Endothelial cell of umbilical vein (primary cell): ENCODE measurements at regions not wholly inside any gene's neighbourhood (a gene's known extent, or its start where the extent isn't known, plus 50 kb on each side); places are given as distances from the start of the nearest gene placed in this dataset.

Experiments used
- BruUV-seq: library from RNA; stranded (reverse); fragments of 400-500 nt; replicated peaks from 2 replicates; lab custom pipeline; 2021; lab: Mats Ljungman, UMichigan
- CTCF ChIA-PET: fragments of 300-600, 350-600 bp; sonication (Branson Sonifier 250); formaldehyde crosslinking; loops from one replicate; lab custom pipeline; 2021; ENCODE audit warnings: antibody characterized with exemption, inconsistent platforms; lab: Charles Lee
- POLR2A ChIA-PET: fragments of 300-600, 350-600 bp; sonication (Branson Sonifier 250); formaldehyde crosslinking; loops from one replicate; lab custom pipeline; 2021; ENCODE audit warnings: antibody characterized with exemption, inconsistent platforms; lab: Charles Lee
- DNase-seq: peaks from one replicate; pipeline ENCODE4 v3.0.0-alpha.2; 2011; ENCODE audit warnings: low read depth, low spot score
- FAIRE-seq: peaks from 2 replicates; lab custom pipeline; 2011; peaks lifted over from hg19 to GRCh38; lab: Jason Lieb, UNC
- H2AFZ ChIP-seq: 2 replicates; pipeline ENCODE4 v1.6.0; 2012; ENCODE audit warnings: low read depth, low read length, control low read depth, inconsistent platforms
- H3K27ac ChIP-seq: 2 replicates; pipeline ENCODE4 v1.5.1; 2011; ENCODE audit warnings: low read depth, mild to moderate bottlenecking, control low read depth, low read length, moderate library complexity; ENCODE audit not compliant: insufficient read depth
- H3K27me3 ChIP-seq, 2 experiments: 2 replicates each; pipeline versions ENCODE4 v1.6.0 to v1.6.1; 2011; ENCODE audit warnings: low read length in 2 of 2, mixed read lengths in 1 of 2; ENCODE audit not compliant: control insufficient read depth in 2 of 2, insufficient read depth in 2 of 2
- H3K36me3 ChIP-seq, 2 experiments: 2 replicates in 1 of 2; 3 replicates in 1 of 2; pipeline ENCODE4 v1.5.1; 2011; ENCODE audit warnings: low read length in 2 of 2, mild to moderate bottlenecking in 1 of 2, moderate library complexity in 1 of 2; ENCODE audit not compliant: control insufficient read depth in 2 of 2, insufficient read depth in 2 of 2; ENCODE audit errors: extremely low read depth in 1 of 2
- H3K4me1 ChIP-seq: 3 replicates; pipeline ENCODE4 v1.5.1; 2011; ENCODE audit warnings: mild to moderate bottlenecking, low read length; ENCODE audit not compliant: control insufficient read depth, insufficient read depth; ENCODE audit errors: extremely low read depth
- H3K4me2 ChIP-seq: 2 replicates; pipeline ENCODE4 v1.6.1; 2011; ENCODE audit warnings: low read length, control low read depth, mixed read lengths; ENCODE audit not compliant: insufficient read depth
- H3K4me3 ChIP-seq, 3 experiments: fragments of 200-600 bp in 1 of 3; sonication (generic), shearing (Covaris generic) in 1 of 3; replicated peaks in 1 of 3; 2 replicates each; pipeline ENCODE4 v1.5.1; 2011 to 2016; ENCODE audit warnings: control low read depth in 3 of 3, low read length in 3 of 3, mild to moderate bottlenecking in 2 of 3, inconsistent platforms in 1 of 3, low read depth in 1 of 3, moderate library complexity in 1 of 3; ENCODE audit not compliant: insufficient read depth in 1 of 3
- H3K79me2 ChIP-seq: 2 replicates; pipeline ENCODE4 v1.6.0; 2012; ENCODE audit warnings: low read length, inconsistent platforms; ENCODE audit not compliant: control insufficient read depth, insufficient read depth
- H3K9ac ChIP-seq: replicated peaks from 2 replicates; pipeline ENCODE3; 2011; ENCODE audit warnings: low read length, control low read depth; ENCODE audit not compliant: insufficient read depth; ENCODE audit errors: extremely low read depth
- H3K9me1 ChIP-seq: replicated peaks from 3 replicates; pipeline ENCODE4 v1.6.0; 2011; ENCODE audit warnings: mild to moderate bottlenecking, low read length; ENCODE audit not compliant: control insufficient read depth, insufficient read depth; ENCODE audit errors: extremely low read depth
- H3K9me3 ChIP-seq: replicated peaks from 2 replicates; pipeline ENCODE4 v1.5.1; 2012; ENCODE audit warnings: low read length, inconsistent platforms; ENCODE audit not compliant: control insufficient read depth, insufficient read depth
- H4K20me1 ChIP-seq: replicated peaks from 2 replicates; pipeline ENCODE3; 2011; ENCODE audit warnings: mild to moderate bottlenecking, low read length; ENCODE audit not compliant: control insufficient read depth, insufficient read depth; ENCODE audit errors: extremely low read depth
- EZH2 ChIP-seq: IDR thresholded peaks from 2 replicates; pipeline ENCODE4 v1.6.1; 2012; ENCODE audit warnings: borderline replicate concordance, low read depth, mild to moderate bottlenecking, moderate library complexity, low read length, inconsistent platforms; ENCODE audit not compliant: severe bottlenecking
- FOS ChIP-seq: IDR thresholded peaks from 2 replicates; pipeline ENCODE4 v1.6.1; 2011; ENCODE audit warnings: mild to moderate bottlenecking, low read length, moderate library complexity, borderline replicate concordance; ENCODE audit not compliant: insufficient read depth
- GATA2 ChIP-seq: IDR thresholded peaks from 2 replicates; pipeline ENCODE4 v1.7.0; 2011; ENCODE audit warnings: low read depth, mild to moderate bottlenecking, moderate library complexity, mixed read lengths, low read length; ENCODE audit not compliant: insufficient read length, insufficient read depth
- JUN ChIP-seq: IDR thresholded peaks from 2 replicates; pipeline ENCODE4 v1.6.1; 2011; ENCODE audit warnings: borderline replicate concordance, low read depth; ENCODE audit not compliant: insufficient read length, insufficient read depth
- MAX ChIP-seq: IDR thresholded peaks from 2 replicates; pipeline ENCODE4 v1.6.1; 2011; ENCODE audit not compliant: insufficient read depth, insufficient read length
- MYC ChIP-seq: IDR thresholded peaks from one replicate; pipeline ENCODE4 v1.6.1; 2011; ENCODE audit warnings: mild to moderate bottlenecking, low read depth, low read length
- POLR2A ChIP-seq: IDR thresholded peaks from 2 replicates; pipeline ENCODE4 v1.6.1; 2012; ENCODE audit warnings: low read depth, mild to moderate bottlenecking, control low read depth, low read length
- POLR2AphosphoS5 ChIP-seq: IDR thresholded peaks from 2 replicates; pipeline ENCODE4 v1.6.1; 2012; ENCODE audit warnings: low read depth, mild to moderate bottlenecking, control low read depth, low read length, moderate library complexity; ENCODE audit not compliant: insufficient read depth
- dilution Hi-C: fragments of 300-500 bp; cut with MboI; formaldehyde crosslinking; loops from one replicate; pipeline ENCODE4 v1.15.0; 2019; ENCODE audit warnings: low sequenced_read_pairs; ENCODE audit not compliant: extremely low pct_ligation_motif_present
- intact Hi-C: fragments of 100-400 bp; cut with micrococcal nuclease; formaldehyde crosslinking; loops from one replicate; pipeline ENCODE4 v1.10.0; 2022
- TF ChIP-seq, protein P1 (sequence below), 2 donors: IDR thresholded peaks; 1 replicate in 1 of 2; 2 replicates in 1 of 2; pipeline ENCODE4 v1.5.1; 2011; ENCODE audit warnings: low read length in 2 of 2, mild to moderate bottlenecking in 2 of 2, moderate library complexity in 2 of 2, control low read depth in 1 of 2, inconsistent platforms in 1 of 2, low read depth in 1 of 2; ENCODE audit not compliant: insufficient read depth in 1 of 2; ENCODE audit errors: extremely low read depth in 1 of 2

DNA sequence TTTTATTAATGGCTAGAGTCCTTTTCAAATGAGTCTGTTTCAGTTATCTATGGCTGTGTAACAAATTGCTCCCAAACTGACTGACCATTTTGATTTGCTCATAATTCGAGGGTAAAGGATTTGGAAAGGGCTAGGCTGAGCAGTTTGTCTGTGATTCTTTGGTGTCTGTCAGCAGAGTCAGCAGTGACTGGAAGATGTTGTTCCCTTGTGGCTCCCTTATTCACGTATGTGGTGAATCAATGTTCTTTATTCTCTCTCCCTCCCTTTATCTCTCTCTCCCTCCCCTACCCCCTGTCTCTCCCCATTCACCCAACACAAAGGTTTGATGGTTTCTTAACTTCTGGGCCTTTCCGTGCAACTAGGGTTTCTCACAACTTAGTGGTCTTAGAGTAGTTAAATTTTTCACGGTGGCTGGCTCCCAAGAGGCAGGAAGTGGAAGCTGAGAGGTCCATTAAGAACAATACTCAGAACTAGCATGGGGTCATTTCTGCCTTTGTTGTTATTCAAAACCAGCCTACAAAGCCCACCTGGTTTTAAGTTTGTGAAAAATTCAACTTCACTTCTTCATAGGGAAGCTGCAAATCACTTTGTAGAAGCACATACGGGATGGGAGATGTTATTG lies 772.5 kb upstream of the SLITRK1 start:
- no peaks in the 10 kb centered on the region for H3K79me2 ChIP-seq
- POLR2A ChIA-PET: no interaction called here
- CTCF ChIA-PET: no interaction called here
- dilution Hi-C loops: no loop called here
- H3K4me2 ChIP-seq: no peak overlapping the region
- intact Hi-C loops: no loop called here
- no peaks in the 10 kb centered on the region for H4K20me1 ChIP-seq
- TF ChIP-seq, protein P1, sequence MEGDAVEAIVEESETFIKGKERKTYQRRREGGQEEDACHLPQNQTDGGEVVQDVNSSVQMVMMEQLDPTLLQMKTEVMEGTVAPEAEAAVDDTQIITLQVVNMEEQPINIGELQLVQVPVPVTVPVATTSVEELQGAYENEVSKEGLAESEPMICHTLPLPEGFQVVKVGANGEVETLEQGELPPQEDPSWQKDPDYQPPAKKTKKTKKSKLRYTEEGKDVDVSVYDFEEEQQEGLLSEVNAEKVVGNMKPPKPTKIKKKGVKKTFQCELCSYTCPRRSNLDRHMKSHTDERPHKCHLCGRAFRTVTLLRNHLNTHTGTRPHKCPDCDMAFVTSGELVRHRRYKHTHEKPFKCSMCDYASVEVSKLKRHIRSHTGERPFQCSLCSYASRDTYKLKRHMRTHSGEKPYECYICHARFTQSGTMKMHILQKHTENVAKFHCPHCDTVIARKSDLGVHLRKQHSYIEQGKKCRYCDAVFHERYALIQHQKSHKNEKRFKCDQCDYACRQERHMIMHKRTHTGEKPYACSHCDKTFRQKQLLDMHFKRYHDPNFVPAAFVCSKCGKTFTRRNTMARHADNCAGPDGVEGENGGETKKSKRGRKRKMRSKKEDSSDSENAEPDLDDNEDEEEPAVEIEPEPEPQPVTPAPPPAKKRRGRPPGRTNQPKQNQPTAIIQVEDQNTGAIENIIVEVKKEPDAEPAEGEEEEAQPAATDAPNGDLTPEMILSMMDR (IDR thresholded peaks at IDR 0.05; ENCODE audit: extremely low read depth in 1 of 2, insufficient read depth in 1 of 2, low read depth in 1 of 2, low read length in 2 of 2): no peak
- TF ChIP-seq POLR2A (no peak), MAX (no peak), MYC (no peak), POLR2AphosphoS5 (no peak), JUN (no peak), EZH2 (no peak), GATA2 (no peak), FOS (no peak)
- no peaks in the 10 kb centered on the region for H3K36me3 ChIP-seq
- no TSS peak for BruUV-seq
- H3K4me3 ChIP-seq: no peak overlapping the region
- H2AFZ ChIP-seq: no peak overlapping the region
- H3K9me1 ChIP-seq: no peaks in the 10 kb centered on the region
- DNase-seq (no peak), FAIRE-seq (no peak)
- H3K9ac ChIP-seq: no peak overlapping the region
- H3K27ac ChIP-seq: no peak overlapping the region
- peaks cover 2% of the 10 kb centered on the region for H3K9me3 ChIP-seq
- H3K4me1 ChIP-seq: no peaks in the 10 kb centered on the region
- H3K27me3 ChIP-seq: no peaks in the 10 kb centered on the region
